ENCODE measurements at regions not wholly inside any gene's neighbourhood (a gene's known extent, or its start where the extent isn't known, plus 50 kb on each side); places are given as distances from the start of the nearest gene placed in this dataset.

DNA sequence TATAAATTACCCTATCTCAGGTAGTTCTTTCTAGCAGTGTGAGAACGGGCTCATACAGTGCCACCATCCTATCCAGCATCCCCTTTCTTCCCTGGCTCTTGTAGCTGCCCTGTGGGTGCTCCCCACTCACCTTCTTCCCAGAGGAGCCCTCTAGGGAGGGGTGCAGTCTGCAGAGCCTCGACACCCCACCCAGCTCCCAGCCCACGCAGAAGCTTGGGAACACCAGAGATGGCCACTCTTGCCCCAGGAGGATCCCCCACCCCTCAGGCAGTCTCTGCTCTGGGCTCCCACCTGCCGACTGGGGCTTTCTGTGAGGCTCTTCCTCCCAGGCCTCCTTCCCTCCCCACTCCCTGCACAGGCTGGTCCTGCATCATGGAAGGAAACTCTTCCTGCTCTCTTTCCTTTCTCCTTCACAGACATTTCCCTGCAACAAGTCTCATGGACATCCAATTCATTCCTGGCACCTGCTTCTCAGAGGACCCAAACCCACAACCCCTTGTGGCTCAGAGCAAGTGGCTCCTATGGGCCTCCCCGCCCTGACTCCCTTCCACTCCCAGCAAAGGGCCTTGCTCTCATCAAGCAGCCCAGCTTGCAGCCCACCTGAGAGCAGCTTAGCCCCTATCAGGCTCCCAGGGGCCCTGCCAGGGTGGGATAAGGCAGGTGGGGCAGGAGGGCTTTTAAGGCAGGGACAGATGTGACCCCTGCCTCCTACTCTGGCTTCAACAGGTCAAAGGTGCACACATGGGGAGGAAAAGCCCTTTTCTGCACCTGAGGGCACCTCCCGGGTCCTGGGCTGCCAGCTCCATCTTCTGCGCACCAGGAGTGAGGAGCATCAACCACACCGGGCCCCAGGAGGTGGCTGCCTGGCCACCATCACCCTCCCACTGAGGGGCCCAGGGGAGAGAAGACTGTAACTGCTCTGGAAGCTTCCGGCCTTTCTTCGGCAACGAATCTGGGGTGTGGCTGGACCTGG, 263.8 kb upstream of the TNRC6C start:
- no peak for DNase-seq

DNA sequence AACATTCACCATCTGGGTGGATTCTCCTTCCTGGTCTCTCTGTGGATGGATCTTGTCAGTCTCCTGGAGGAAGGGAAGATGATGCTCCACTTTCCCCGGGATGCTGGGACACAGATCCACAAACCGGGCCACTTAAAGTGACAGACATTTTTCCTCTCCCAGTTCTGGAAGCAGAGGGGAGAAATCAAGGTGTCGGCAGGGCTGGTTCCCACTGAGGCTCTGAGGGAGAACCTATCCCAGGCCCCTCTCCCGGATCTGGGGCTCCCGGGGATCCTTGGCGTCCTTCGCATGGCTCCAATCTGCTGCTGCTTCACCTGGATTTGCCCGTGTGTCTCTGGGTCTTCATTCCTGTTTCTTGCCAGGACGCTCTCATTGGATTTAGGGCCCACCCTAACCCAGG, 263.1 kb upstream of the TNRC6C start:
- DNase-seq: no peak

GRCh38 chr17:77696151-77696720, 262.3 kb upstream of the TNRC6C start:
- peak; percentile 77 for DNase-seq

DNA sequence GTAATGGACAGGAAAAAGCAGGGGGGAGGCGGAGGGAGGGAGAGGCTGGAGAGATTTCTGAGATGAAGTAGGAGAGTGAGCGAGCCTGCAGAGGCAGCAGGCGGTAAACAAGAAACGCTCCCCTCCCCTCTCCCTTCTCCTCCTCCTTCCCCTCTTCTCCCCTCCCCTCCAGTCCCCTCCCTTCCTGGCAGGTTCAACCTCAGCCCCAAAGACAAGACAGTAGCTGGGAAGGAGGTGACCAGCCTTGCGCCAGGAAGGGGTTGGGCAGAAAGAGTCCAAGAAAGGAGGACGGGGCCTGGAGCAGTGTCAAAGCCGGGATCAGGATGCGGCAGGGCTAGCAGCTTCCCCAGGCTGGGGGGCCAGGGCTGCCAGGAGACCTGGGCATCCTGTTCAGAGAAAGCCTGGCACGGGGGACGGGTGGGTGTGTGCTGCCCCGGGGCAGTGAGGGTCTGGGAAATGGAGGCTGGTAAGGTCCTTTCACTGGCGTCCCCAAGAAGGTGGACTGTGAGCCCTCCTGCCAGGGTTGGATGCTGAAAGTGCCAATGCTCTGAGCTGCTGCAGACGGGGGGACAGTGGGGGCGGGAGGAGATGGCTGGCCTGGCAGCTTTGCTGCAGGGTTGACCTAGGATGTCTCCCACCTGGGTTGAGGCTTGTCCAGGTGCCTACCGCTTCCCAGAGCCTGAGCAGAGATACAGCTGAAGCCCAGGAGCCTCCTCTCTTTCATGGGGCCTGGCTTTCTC, 261.6 kb upstream of the TNRC6C start:
- DNase-seq: peak; percentile 69

GRCh38 chr17:77697480-77698400, 260.8 kb upstream of the TNRC6C start:
- no peak for DNase-seq

DNA sequence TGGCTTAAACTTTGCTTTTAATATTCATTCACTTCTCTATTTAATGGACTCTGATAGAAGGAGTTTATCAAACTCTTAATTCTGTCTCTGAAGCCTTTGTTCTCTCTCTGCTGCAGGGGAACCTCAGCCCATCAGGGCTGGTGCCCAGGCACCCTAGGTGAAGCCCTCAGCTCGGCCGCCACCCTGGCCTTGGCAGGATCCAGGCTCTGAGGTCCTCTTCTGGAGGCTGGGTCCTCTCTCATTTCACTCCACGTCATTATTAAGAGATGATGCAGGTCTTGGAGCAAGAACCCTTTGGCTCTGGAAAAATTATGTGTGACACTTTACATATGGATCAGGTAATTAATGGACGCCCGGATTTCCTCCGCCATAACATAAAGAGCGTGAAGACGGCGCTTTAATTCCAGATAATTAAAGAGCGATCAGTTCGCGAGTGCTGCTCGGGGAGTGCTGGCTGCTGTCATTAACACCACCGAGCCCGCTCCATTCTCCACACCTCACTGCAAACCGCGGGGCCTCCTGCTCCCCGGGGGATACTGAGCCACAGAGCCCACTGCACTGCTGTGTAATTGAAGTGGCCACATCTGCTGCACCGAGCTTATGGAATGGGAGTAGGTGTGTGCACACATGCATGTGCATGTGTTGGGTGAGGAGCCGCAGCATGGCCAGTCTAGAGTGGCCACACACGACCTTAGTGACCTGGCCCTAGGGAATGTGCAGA, 259.4 kb upstream of the TNRC6C start:
- DNase-seq: peak; percentile 57

DNA sequence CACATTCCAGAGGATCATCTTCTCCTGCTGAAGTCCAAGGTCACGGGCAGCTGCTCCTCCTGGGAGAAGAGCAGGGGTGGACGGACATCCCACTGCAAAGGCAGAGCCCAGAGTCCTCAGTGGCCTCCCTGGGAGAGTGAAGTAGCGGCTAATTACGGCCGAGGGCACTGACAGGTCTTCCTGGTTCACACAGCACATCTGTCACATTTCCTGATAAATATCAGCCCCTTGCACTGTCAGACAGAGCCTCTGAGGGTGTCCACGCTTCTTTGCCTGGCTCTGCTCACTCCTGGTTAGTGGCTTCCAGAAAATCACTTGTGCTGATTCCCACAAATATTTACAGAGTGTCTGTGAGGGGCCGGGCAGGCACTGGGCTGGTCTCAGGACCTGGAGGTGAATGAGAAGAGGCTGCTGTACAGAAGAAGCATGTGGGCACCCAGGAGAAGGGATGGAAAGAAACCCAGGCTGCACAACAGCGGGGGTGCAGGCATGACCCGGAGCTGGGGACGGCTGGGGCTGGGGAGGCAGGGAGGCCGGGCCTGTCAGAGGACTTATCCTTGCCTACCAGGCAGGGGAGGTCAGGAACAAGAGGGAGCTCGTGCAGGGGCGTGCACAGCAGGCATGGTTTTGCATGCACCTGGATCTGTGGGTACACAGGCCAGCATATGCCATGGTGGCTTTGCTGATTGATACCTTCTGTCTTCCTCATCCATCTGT, 258.2 kb upstream of the TNRC6C start:
- DNase-seq: peak; percentile 31

GRCh38 chr17:77701996-77702395, 256.5 kb upstream of the TNRC6C start:
- no peak for DNase-seq

- no peak for DNase-seq
Measured at GRCh38 chr17:77704048-77704815, 254.3 kb upstream of the TNRC6C start.

DNA sequence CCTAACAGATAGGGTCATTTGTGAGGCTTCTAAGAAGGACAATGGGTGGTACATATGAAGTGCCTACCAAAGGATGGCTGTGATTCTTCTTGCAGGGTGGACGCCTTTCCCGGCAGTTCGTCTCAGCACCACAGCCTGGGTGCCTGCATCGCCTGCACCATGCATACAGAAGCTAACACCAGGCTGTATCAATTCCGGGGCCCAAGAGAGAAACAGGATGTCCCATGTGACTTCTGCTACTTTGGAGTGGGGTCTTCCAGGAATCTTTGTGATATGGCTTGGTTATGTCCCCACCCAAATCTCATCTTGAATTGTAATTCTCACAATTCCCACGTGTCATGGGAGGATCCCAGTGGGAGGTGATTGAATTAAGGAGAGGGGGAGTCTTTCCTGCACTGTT, 251.6 kb upstream of the TNRC6C start:
- DNase-seq: no peak

- no peak for DNase-seq
Measured at GRCh38 chr17:77707546-77707945, 251.0 kb upstream of the TNRC6C start.

DNA sequence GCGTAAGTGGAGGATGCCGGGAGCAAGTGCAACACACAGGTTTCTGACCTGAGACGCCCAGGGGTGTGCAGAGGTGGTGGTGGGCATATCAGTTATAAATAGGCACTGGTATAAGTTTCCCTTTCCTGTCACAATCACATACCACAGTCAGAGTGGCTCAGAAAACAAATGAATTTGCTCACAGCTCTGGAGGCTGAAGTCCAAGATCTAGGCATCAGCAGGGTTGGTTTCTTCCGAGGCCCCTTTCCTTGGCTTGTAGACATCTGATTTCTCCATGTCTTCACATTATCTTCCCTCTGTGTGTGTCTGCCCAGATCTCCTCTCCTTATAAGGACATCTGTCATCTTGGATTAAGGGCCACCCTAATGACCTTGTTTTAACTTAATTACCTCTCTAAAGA, 250.5 kb upstream of the TNRC6C start:
- no peak for DNase-seq

- no peak for DNase-seq
Measured at GRCh38 chr17:77708936-77709335, 249.6 kb upstream of the TNRC6C start.

- no peak for DNase-seq
Measured at GRCh38 chr17:77709594-77709993, 248.9 kb upstream of the TNRC6C start.

GRCh38 chr17:77712578-77712977, 245.9 kb upstream of the TNRC6C start:
- DNase-seq: no peak

GRCh38 chr17:77716289-77716926, 242.1 kb upstream of the TNRC6C start:
- DNase-seq: no peak

- DNase-seq: no peak
Measured at GRCh38 chr17:77717941-77718668, 240.4 kb upstream of the TNRC6C start.

- no peak for DNase-seq
Measured at GRCh38 chr17:77718669-77718961, 239.9 kb upstream of the TNRC6C start.

- no peak for DNase-seq
Measured at GRCh38 chr17:77719806-77720205, 238.7 kb upstream of the TNRC6C start.
